GM23338 (cell line): ENCODE measurements at regions not wholly inside any gene's neighbourhood (a gene's known extent, or its start where the extent isn't known, plus 50 kb on each side); places are given as distances from the start of the nearest gene placed in this dataset.

ENCODE experiments used
- ATAC-seq: fragments of 200-7000 bp; cut with Tn5 transposase; 3 replicates; pipeline ENCODE4 v1.9.1; 2020
- DNase-seq: peaks from one replicate; pipeline ENCODE4 v3.0.0-alpha.2; 2015; ENCODE audit warnings: low spot score
- H2AFZ ChIP-seq: fragments of 200-600 bp; sonication (generic); 2 replicates; pipeline ENCODE4 v1.8.0; 2016; ENCODE audit warnings: antibody characterized with exemption, mild to moderate bottlenecking, moderate library complexity
- H3F3A ChIP-seq: fragments of 200-600 bp; sonication (generic); replicated peaks from 2 replicates; pipeline ENCODE4 v1.8.0; 2017; ENCODE audit warnings: antibody characterized with exemption, mixed run types, low read depth
- H3K27ac ChIP-seq: fragments of 200-600 bp; sonication (generic); 2 replicates; pipeline ENCODE4 v1.6.1; 2016; ENCODE audit warnings: low read depth
- H3K27me3 ChIP-seq: fragments of 200-600 bp; sonication (generic); 2 replicates; pipeline ENCODE4 v1.8.0; 2016; ENCODE audit warnings: mild to moderate bottlenecking, mixed run types, moderate library complexity; ENCODE audit not compliant: insufficient read depth
- H3K36me3 ChIP-seq: fragments of 200-600 bp; sonication (generic); 2 replicates; pipeline ENCODE4 v1.8.0; 2016; ENCODE audit warnings: mild to moderate bottlenecking; ENCODE audit not compliant: insufficient read depth
- H3K4me1 ChIP-seq: fragments of 200-600 bp; sonication (generic); 2 replicates; pipeline ENCODE4 v1.8.0; 2016; ENCODE audit warnings: mild to moderate bottlenecking, moderate library complexity; ENCODE audit not compliant: insufficient read depth
- H3K4me2 ChIP-seq: fragments of 200-600 bp; sonication (generic); 2 replicates; pipeline ENCODE4 v1.7.1; 2017; ENCODE audit warnings: mixed run types
- H3K4me3 ChIP-seq: fragments of 200-600 bp; sonication (generic); 2 replicates; pipeline ENCODE4 v1.6.1; 2016; ENCODE audit warnings: mixed run types
- H3K79me2 ChIP-seq: fragments of 200-600 bp; sonication (generic); replicated peaks from 2 replicates; pipeline ENCODE4 v1.8.0; 2017; ENCODE audit warnings: mild to moderate bottlenecking; ENCODE audit not compliant: insufficient read depth
- H3K9me2 ChIP-seq: fragments of 200-600 bp; sonication (generic); 2 replicates; pipeline ENCODE4 v1.8.0; 2017; ENCODE audit not compliant: insufficient read depth
- H4K20me1 ChIP-seq: fragments of 200-600 bp; sonication (generic); replicated peaks from 2 replicates; pipeline ENCODE4 v1.8.0; 2017; ENCODE audit warnings: mild to moderate bottlenecking; ENCODE audit not compliant: insufficient read depth
- H3K27ac Mint-ChIP-seq: 2 replicates; pipeline ENCODE4 v1.8.0; 2020; ENCODE audit warnings: inconsistent platforms, mild to moderate bottlenecking, moderate library complexity, mixed read lengths
- H3K27me3 Mint-ChIP-seq: 3 replicates; pipeline ENCODE4 v1.8.0; 2022; ENCODE audit warnings: low read depth, mild to moderate bottlenecking, moderate library complexity, mixed read lengths, inconsistent platforms; ENCODE audit not compliant: insufficient read depth, poor library complexity
- H3K36me3 Mint-ChIP-seq: 3 replicates; pipeline ENCODE4 v1.8.0; 2021; ENCODE audit warnings: low read depth, mild to moderate bottlenecking, inconsistent platforms, moderate library complexity, mixed read lengths
- H3K4me1 Mint-ChIP-seq: 3 replicates; pipeline ENCODE4 v1.8.0; 2020; ENCODE audit warnings: mild to moderate bottlenecking, inconsistent platforms, mixed read lengths
- H3K4me3 Mint-ChIP-seq: 3 replicates; pipeline ENCODE4 v1.8.0; 2021; ENCODE audit warnings: moderate library complexity, mild to moderate bottlenecking, inconsistent platforms, mixed read lengths
- H3K9me3 Mint-ChIP-seq: 3 replicates; pipeline ENCODE4 v1.8.0; 2020; ENCODE audit warnings: moderate library complexity, mild to moderate bottlenecking, inconsistent platforms, mixed read lengths
- CREB1 ChIP-seq: fragments of 250-450 bp; sonication (Bioruptor Pico); IDR thresholded peaks from 2 replicates; pipeline ENCODE4 v1.5.0; 2020; ENCODE audit warnings: low read depth, mild to moderate bottlenecking, moderate library complexity
- ETS1 ChIP-seq: IDR thresholded peaks from 2 replicates; pipeline ENCODE4 v1.6.1; 2016; ENCODE audit warnings: antibody characterized with exemption
- EZH2phosphoT487 ChIP-seq: fragments of 200-600 bp; sonication (generic); IDR thresholded peaks from one replicate; pipeline ENCODE4 v1.8.1; 2018; ENCODE audit warnings: antibody characterized with exemption; ENCODE audit not compliant: unreplicated experiment
- STAT1 ChIP-seq: IDR thresholded peaks from one replicate; pipeline ENCODE4 v1.6.1; 2016; ENCODE audit warnings: antibody characterized with exemption; ENCODE audit not compliant: unreplicated experiment
- ZNF331 ChIP-seq: fragments of 250-450 bp; sonication (Bioruptor Pico); IDR thresholded peaks from 2 replicates; pipeline ENCODE4 v1.5.0; 2020; ENCODE audit warnings: low read depth, mild to moderate bottlenecking, moderate library complexity
- TF ChIP-seq, protein P1 (sequence below): fragments of 250-450 bp; sonication (Bioruptor Pico); IDR thresholded peaks from 2 replicates; pipeline ENCODE4 v1.5.0; 2020; ENCODE audit warnings: mild to moderate bottlenecking, moderate library complexity

DNA sequence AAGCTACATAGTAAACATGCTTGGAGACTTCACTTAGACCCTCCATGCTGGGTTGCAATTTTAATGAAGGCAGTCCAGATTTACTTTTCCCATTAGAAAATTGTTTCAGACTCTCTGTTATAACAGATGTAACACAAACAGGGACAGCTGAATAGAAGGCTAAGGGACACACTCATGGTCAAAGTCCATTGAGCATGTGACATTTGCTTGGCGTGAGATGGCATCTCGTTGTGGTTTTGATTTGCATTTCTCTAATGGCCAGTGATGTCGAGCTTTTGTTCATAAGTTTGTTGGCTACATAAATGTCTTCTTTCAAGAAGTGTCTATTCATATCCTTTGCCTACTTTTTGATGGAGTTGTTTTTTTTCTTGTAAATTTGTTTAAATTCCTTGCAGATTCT, 358.2 kb upstream of the CLNK start:
- Histone ChIP-seq H3K4me2 (no peak overlapping the region), H3K9me2 (no peaks in the 10 kb centered on the region; the same call in 1 of the 2 replicates), H3K4me3 (no peak overlapping the region), H3K79me2 (no peaks in the 10 kb centered on the region), H3K4me1 (no peaks in the 10 kb centered on the region), H4K20me1 (no peaks in the 10 kb centered on the region), H3K27ac (no peak overlapping the region), H3F3A (no peaks in the 10 kb centered on the region), H3K36me3 (no peaks in the 10 kb centered on the region), H2AFZ (no peak overlapping the region), H3K27me3 (no peaks in the 10 kb centered on the region)
- Mint-ChIP-seq H3K27ac (no peak overlapping the region), H3K9me3 (no peaks in the 10 kb centered on the region; the same call in 2 of the 3 replicates), H3K4me3 (no peak overlapping the region), H3K4me1 (peaks cover 2% of the 10 kb centered on the region; the same call in 1 of the 3 replicates), H3K36me3 (no peaks in the 10 kb centered on the region), H3K27me3 (peaks cover 3% of the 10 kb centered on the region)
- DNase-seq (no peak), ATAC-seq (no peak)
- no peak for TF ChIP-seq CREB1 (CRISPR knock-in tag)
- no peak for TF ChIP-seq ETS1
- no peak for TF ChIP-seq EZH2phosphoT487
- TF ChIP-seq STAT1 = no peak
- TF ChIP-seq, protein P1, sequence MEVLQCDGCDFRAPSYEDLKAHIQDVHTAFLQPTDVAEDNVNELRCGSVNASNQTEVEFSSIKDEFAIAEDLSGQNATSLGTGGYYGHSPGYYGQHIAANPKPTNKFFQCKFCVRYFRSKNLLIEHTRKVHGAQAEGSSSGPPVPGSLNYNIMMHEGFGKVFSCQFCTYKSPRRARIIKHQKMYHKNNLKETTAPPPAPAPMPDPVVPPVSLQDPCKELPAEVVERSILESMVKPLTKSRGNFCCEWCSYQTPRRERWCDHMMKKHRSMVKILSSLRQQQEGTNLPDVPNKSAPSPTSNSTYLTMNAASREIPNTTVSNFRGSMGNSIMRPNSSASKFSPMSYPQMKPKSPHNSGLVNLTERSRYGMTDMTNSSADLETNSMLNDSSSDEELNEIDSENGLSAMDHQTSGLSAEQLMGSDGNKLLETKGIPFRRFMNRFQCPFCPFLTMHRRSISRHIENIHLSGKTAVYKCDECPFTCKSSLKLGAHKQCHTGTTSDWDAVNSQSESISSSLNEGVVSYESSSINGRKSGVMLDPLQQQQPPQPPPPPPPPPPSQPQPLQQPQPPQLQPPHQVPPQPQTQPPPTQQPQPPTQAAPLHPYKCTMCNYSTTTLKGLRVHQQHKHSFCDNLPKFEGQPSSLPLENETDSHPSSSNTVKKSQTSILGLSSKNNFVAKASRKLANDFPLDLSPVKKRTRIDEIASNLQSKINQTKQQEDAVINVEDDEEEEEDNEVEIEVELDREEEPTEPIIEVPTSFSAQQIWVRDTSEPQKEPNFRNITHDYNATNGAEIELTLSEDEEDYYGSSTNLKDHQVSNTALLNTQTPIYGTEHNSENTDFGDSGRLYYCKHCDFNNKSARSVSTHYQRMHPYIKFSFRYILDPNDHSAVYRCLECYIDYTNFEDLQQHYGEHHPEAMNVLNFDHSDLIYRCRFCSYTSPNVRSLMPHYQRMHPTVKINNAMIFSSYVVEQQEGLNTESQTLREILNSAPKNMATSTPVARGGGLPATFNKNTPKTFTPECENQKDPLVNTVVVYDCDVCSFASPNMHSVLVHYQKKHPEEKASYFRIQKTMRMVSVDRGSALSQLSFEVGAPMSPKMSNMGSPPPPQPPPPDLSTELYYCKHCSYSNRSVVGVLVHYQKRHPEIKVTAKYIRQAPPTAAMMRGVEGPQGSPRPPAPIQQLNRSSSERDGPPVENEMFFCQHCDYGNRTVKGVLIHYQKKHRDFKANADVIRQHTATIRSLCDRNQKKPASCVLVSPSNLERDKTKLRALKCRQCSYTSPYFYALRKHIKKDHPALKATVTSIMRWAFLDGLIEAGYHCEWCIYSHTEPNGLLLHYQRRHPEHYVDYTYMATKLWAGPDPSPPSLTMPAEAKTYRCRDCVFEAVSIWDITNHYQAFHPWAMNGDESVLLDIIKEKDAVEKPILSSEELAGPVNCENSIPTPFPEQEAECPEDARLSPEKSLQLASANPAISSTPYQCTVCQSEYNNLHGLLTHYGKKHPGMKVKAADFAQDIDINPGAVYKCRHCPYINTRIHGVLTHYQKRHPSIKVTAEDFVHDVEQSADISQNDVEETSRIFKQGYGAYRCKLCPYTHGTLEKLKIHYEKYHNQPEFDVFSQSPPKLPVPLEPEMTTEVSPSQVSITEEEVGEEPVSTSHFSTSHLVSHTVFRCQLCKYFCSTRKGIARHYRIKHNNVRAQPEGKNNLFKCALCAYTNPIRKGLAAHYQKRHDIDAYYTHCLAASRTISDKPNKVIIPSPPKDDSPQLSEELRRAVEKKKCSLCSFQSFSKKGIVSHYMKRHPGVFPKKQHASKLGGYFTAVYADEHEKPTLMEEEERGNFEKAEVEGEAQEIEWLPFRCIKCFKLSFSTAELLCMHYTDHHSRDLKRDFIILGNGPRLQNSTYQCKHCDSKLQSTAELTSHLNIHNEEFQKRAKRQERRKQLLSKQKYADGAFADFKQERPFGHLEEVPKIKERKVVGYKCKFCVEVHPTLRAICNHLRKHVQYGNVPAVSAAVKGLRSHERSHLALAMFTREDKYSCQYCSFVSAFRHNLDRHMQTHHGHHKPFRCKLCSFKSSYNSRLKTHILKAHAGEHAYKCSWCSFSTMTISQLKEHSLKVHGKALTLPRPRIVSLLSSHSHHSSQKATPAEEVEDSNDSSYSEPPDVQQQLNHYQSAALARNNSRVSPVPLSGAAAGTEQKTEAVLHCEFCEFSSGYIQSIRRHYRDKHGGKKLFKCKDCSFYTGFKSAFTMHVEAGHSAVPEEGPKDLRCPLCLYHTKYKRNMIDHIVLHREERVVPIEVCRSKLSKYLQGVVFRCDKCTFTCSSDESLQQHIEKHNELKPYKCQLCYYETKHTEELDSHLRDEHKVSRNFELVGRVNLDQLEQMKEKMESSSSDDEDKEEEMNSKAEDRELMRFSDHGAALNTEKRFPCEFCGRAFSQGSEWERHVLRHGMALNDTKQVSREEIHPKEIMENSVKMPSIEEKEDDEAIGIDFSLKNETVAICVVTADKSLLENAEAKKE (CRISPR knock-in tag) = no peak
- no peak for TF ChIP-seq ZNF331
